ENCODE measurements at regions not wholly inside any gene's neighbourhood (a gene's known extent, or its start where the extent isn't known, plus 50 kb on each side); places are given as distances from the start of the nearest gene placed in this dataset.

GRCh38 chr6:146904596-146904995 is 299.6 kb upstream of the STXBP5 start:
- Histone ChIP-seq H3K9me3 (no peaks in the 10 kb centered on the region), H3K36me3 (no peaks in the 10 kb centered on the region), H3K27me3 (no peaks in the 10 kb centered on the region), H3K27ac (no peak overlapping the region), H3K4me3 (no peak overlapping the region), H3K4me1 (no peaks in the 10 kb centered on the region)
- TF ChIP-seq CTCF (IDR thresholded peaks at IDR 0.05), result no peak
- DNase-seq, result no peak
- intact Hi-C loops (cut with DNase I; ENCODE audit: low total_unique reads), result no loop called here

- Histone ChIP-seq H3K9me3 (no peaks in the 10 kb centered on the region), H3K27ac (no peak overlapping the region), H3K36me3 (no peaks in the 10 kb centered on the region), H3K4me1 (no peaks in the 10 kb centered on the region), H3K27me3 (no peaks in the 10 kb centered on the region), H3K4me3 (no peak overlapping the region)
- TF ChIP-seq CTCF (IDR thresholded peaks at IDR 0.05) (no peak), POLR2A (IDR thresholded peaks at IDR 0.05) (no peak)
- no peak for DNase-seq
- intact Hi-C loops (cut with DNase I; ENCODE audit: low total_unique reads), result no loop called here
These were observed 299.0 kb upstream of the STXBP5 start for GRCh38 chr6:146905181-146905704.

- no peaks in the 10 kb centered on the region for H3K36me3 ChIP-seq
- no peaks in the 10 kb centered on the region for H3K4me1 ChIP-seq
- no peak overlapping the region for H3K4me3 ChIP-seq
- intact Hi-C loops (cut with DNase I; ENCODE audit: low total_unique reads), result no loop called here
- no peak for DNase-seq
- no peaks in the 10 kb centered on the region for H3K27me3 ChIP-seq
- H3K27ac ChIP-seq, result no peak overlapping the region
- TF ChIP-seq CTCF (IDR thresholded peaks at IDR 0.05) (no peak), POLR2A (IDR thresholded peaks at IDR 0.05) (no peak)
- no peaks in the 10 kb centered on the region for H3K9me3 ChIP-seq
These were observed 295.4 kb upstream of the STXBP5 start for GRCh38 chr6:146908786-146909185.

GRCh38 chr6:146909376-146909775 is 294.8 kb upstream of the STXBP5 start:
- TF ChIP-seq CTCF (IDR thresholded peaks at IDR 0.05) (no peak), POLR2A (IDR thresholded peaks at IDR 0.05) (no peak)
- no peak overlapping the region for H3K4me3 ChIP-seq
- H3K9me3 ChIP-seq, result no peaks in the 10 kb centered on the region
- no peak for DNase-seq
- no peaks in the 10 kb centered on the region for H3K36me3 ChIP-seq
- no peaks in the 10 kb centered on the region for H3K27me3 ChIP-seq
- no peak overlapping the region for H3K27ac ChIP-seq
- no peaks in the 10 kb centered on the region for H3K4me1 ChIP-seq
- intact Hi-C loops (cut with DNase I; ENCODE audit: low total_unique reads), result no loop called here

- Histone ChIP-seq H3K36me3 (no peaks in the 10 kb centered on the region), H3K4me3 (no peak overlapping the region), H3K4me1 (no peaks in the 10 kb centered on the region), H3K9me3 (no peaks in the 10 kb centered on the region), H3K27me3 (no peaks in the 10 kb centered on the region), H3K27ac (no peak overlapping the region)
- intact Hi-C loops (cut with DNase I; ENCODE audit: low total_unique reads), result no loop called here
- TF ChIP-seq CTCF (IDR thresholded peaks at IDR 0.05) (no peak), POLR2A (IDR thresholded peaks at IDR 0.05) (no peak)
- no peak for DNase-seq
These were observed 294.3 kb upstream of the STXBP5 start for GRCh38 chr6:146909886-146910285.

Data from uterus (tissue), 3 donors.